ENCODE measurements at regions not wholly inside any gene's neighbourhood (a gene's known extent, or its start where the extent isn't known, plus 50 kb on each side); places are given as distances from the start of the nearest gene placed in this dataset.

GRCh38 chr11:116119158-116119557 lies 614.9 kb upstream of the CADM1 start:
- no peak for TF ChIP-seq CTCF (IDR thresholded peaks at IDR 0.05; ENCODE audit: low read length)
- no peak for TF ChIP-seq EZH2 (IDR thresholded peaks at IDR 0.05; ENCODE audit: borderline replicate concordance, low read length)

All from OCI-LY1 (cell line).